DND-41 (cell line): ENCODE measurements at regions not wholly inside any gene's neighbourhood (a gene's known extent, or its start where the extent isn't known, plus 50 kb on each side); places are given as distances from the start of the nearest gene placed in this dataset.

Experiments used
- ATAC-seq: fragments of 200-7000 bp; cut with Tn5 transposase; 3 replicates; pipeline ENCODE4 v1.9.1; 2021; ENCODE audit warnings: low read depth; ENCODE audit not compliant: insufficient read depth
- DNase-seq: peaks from one replicate; pipeline ENCODE4 v3.0.0-alpha.2; 2020
- H2AFZ ChIP-seq: 2 replicates; pipeline ENCODE4 v1.6.0; 2012; ENCODE audit warnings: low read depth, low read length
- H3K27ac ChIP-seq: 2 replicates; pipeline ENCODE4 v1.5.1; 2012; ENCODE audit warnings: low read length, inconsistent platforms
- H3K27me3 ChIP-seq: fragments of 200-600 bp; sonication (generic); 2 replicates; pipeline ENCODE4 v1.6.0; 2012; ENCODE audit warnings: low read length, mild to moderate bottlenecking, inconsistent platforms; ENCODE audit not compliant: insufficient read depth, poor library complexity
- H3K36me3 ChIP-seq: 2 replicates; pipeline ENCODE4 v1.5.1; 2012; ENCODE audit warnings: low read length, inconsistent platforms; ENCODE audit not compliant: insufficient read depth
- H3K4me1 ChIP-seq: 2 replicates; pipeline ENCODE4 v1.5.1; 2012; ENCODE audit warnings: mild to moderate bottlenecking, low read length; ENCODE audit not compliant: insufficient read depth
- H3K4me2 ChIP-seq: 2 replicates; pipeline ENCODE4 v1.6.0; 2012; ENCODE audit warnings: mild to moderate bottlenecking, moderate library complexity, low read length, inconsistent platforms; ENCODE audit not compliant: insufficient read depth
- H3K4me3 ChIP-seq, 2 experiments: fragments of 200-600 bp in 1 of 2; shearing (Covaris generic) in 1 of 2; 2 replicates each; pipeline ENCODE4 v1.5.1; 2012 to 2016; ENCODE audit warnings: inconsistent platforms in 2 of 2, low read length in 2 of 2, mild to moderate bottlenecking in 2 of 2, low read depth in 1 of 2, moderate library complexity in 1 of 2
- H3K79me2 ChIP-seq: 2 replicates; pipeline ENCODE4 v1.6.0; 2012; ENCODE audit warnings: low read length, inconsistent platforms; ENCODE audit not compliant: insufficient read depth
- H3K9ac ChIP-seq: 2 replicates; pipeline ENCODE4 v1.6.0; 2012; ENCODE audit warnings: low read depth, mild to moderate bottlenecking, inconsistent platforms, low read length, moderate library complexity
- H3K9me3 ChIP-seq: 2 replicates; pipeline ENCODE4 v1.5.1; 2012; ENCODE audit warnings: low read length, moderate library complexity, mild to moderate bottlenecking, inconsistent platforms; ENCODE audit not compliant: insufficient read depth, severe bottlenecking
- H4K20me1 ChIP-seq: 2 replicates; pipeline ENCODE4 v1.6.0; 2012; ENCODE audit warnings: low read length; ENCODE audit not compliant: insufficient read depth
- CTCF ChIP-seq: IDR thresholded peaks from 2 replicates; pipeline ENCODE4 v1.5.1; 2012; ENCODE audit warnings: borderline replicate concordance, low read length, moderate library complexity, mild to moderate bottlenecking; ENCODE audit not compliant: poor library complexity, severe bottlenecking; ENCODE audit errors: extremely low read depth
- EZH2 ChIP-seq: IDR thresholded peaks from 3 replicates; pipeline ENCODE4 v1.6.1; 2012; ENCODE audit warnings: borderline replicate concordance, low read depth, mild to moderate bottlenecking, moderate library complexity, low read length, inconsistent platforms; ENCODE audit not compliant: severe bottlenecking

DNA sequence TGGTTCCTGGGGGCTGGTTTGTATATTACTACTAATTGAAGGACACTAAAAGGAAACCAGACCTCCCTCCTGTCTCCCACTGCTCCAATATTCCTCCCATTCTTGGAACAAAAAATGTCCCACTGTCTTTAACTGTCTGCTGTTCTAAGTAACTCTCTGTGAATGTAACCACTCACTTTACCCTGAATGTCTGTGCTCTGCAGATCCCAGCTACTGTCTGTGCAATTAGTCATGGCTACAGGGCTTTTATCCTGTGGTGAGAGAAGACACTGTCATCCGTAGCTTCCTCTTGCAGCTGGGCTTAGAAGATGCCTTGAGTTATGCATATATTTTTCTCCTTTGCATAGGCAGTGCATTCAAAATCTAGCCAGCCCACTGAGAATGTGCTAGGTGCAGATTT is 853.8 kb downstream of the CDH8 start:
- no peaks in the 10 kb centered on the region for H3K27me3 ChIP-seq
- no peaks in the 10 kb centered on the region for H3K36me3 ChIP-seq
- TF ChIP-seq EZH2, result no peak
- DNase-seq, result no peak
- H2AFZ ChIP-seq, result no peak overlapping the region
- no peak overlapping the region for H3K9ac ChIP-seq
- no peak overlapping the region for H3K4me3 ChIP-seq
- H4K20me1 ChIP-seq, result no peaks in the 10 kb centered on the region
- H3K4me2 ChIP-seq, result no peak overlapping the region
- ATAC-seq, result no peak
- no peaks in the 10 kb centered on the region for H3K9me3 ChIP-seq
- H3K27ac ChIP-seq, result no peak overlapping the region
- H3K79me2 ChIP-seq, result no peaks in the 10 kb centered on the region
- H3K4me1 ChIP-seq, result no peaks in the 10 kb centered on the region

DNA sequence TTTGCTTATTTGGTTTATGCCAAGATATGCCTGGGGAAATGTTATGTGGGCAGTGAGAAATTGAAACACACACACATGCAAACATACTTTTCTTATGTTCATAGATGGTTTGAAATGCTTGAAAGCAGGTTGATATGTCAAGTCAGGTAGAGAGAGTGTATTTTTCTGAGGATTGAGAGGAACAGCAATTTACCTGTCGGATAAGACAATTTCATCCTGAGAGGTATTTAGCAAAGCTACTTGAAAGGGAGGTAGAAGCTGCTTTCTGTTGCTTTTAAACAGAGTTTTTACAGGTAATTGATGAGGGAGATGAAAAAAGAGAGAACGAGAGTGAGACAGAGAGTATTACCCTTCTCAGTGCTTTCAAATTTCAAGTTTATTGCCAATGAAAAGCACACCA is 854.3 kb downstream of the CDH8 start:
- TF ChIP-seq EZH2, result no peak
- H3K9ac ChIP-seq, result no peak overlapping the region
- H3K27me3 ChIP-seq, result no peaks in the 10 kb centered on the region
- ATAC-seq (no peak), DNase-seq (no peak)
- no peaks in the 10 kb centered on the region for H3K36me3 ChIP-seq
- no peaks in the 10 kb centered on the region for H3K9me3 ChIP-seq
- no peak overlapping the region for H3K4me2 ChIP-seq
- no peaks in the 10 kb centered on the region for H3K4me1 ChIP-seq
- H2AFZ ChIP-seq, result no peak overlapping the region
- no peak overlapping the region for H3K4me3 ChIP-seq
- no peaks in the 10 kb centered on the region for H3K79me2 ChIP-seq
- H3K27ac ChIP-seq, result no peak overlapping the region
- no peaks in the 10 kb centered on the region for H4K20me1 ChIP-seq

- H3K4me2 ChIP-seq, result no peak overlapping the region
- no peaks in the 10 kb centered on the region for H4K20me1 ChIP-seq
- H3K4me3 ChIP-seq, result no peak overlapping the region
- TF ChIP-seq EZH2, result no peak
- no peak for TF ChIP-seq CTCF
- H3K9me3 ChIP-seq, result no peaks in the 10 kb centered on the region
- no peak overlapping the region for H2AFZ ChIP-seq
- H3K36me3 ChIP-seq, result no peaks in the 10 kb centered on the region
- no peak overlapping the region for H3K27ac ChIP-seq
- no peak for ATAC-seq
- no peaks in the 10 kb centered on the region for H3K79me2 ChIP-seq
- DNase-seq, result no peak
- H3K4me1 ChIP-seq, result no peaks in the 10 kb centered on the region
- H3K27me3 ChIP-seq, result no peaks in the 10 kb centered on the region
- no peak overlapping the region for H3K9ac ChIP-seq
These were observed 856.7 kb downstream of the CDH8 start for GRCh38 chr16:61179561-61179960.

DNA sequence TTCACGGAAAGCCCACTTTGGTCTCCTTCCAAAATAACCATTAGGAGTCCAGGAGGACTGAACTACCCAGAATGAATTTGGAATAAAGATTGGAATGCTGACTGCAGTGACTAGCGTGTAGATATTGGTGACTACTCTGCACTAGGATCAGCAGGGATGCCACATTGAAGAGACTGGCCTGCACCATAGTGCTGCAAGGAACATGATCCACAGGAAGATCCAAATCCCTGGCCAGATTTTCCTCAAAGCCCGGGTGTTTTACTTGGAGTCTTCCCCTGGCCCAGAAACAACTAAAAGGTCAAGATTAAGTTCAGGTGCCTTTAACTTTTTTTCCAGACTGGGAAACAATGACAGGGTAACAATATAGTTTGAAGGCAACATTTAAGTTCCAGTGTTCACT is 870.4 kb downstream of the CDH8 start:
- H3K9ac ChIP-seq, result no peak overlapping the region
- H4K20me1 ChIP-seq, result no peaks in the 10 kb centered on the region
- no peaks in the 10 kb centered on the region for H3K27me3 ChIP-seq
- no peaks in the 10 kb centered on the region for H3K4me1 ChIP-seq
- H3K9me3 ChIP-seq, result no peaks in the 10 kb centered on the region
- TF ChIP-seq CTCF (no peak), EZH2 (no peak)
- no peak overlapping the region for H3K4me2 ChIP-seq
- no peak for DNase-seq
- ATAC-seq, result no peak
- H3K36me3 ChIP-seq, result no peaks in the 10 kb centered on the region
- no peak overlapping the region for H3K27ac ChIP-seq
- H2AFZ ChIP-seq, result no peak overlapping the region
- H3K4me3 ChIP-seq, result no peak overlapping the region
- no peaks in the 10 kb centered on the region for H3K79me2 ChIP-seq
